GM18519 (cell line): ENCODE measurements at regions not wholly inside any gene's neighbourhood (a gene's known extent, or its start where the extent isn't known, plus 50 kb on each side); places are given as distances from the start of the nearest gene placed in this dataset.

Source experiments
- ATAC-seq: cut with Tn5 transposase; IDR thresholded peaks from one replicate; pipeline ENCODE4 v1.9.1; 2021; ENCODE audit warnings: mild to moderate bottlenecking, moderate library complexity; ENCODE audit not compliant: unreplicated experiment, low FRiP score

- ATAC-seq, result no peak
Observed at GRCh38 chr4:162952232-162952631, 214.5 kb downstream of the NAF1 start.

GRCh38 chr4:162945713-162946112 is 221.0 kb downstream of the NAF1 start:
- no peak for ATAC-seq

GRCh38 chr4:162943263-162943662 is 223.4 kb downstream of the NAF1 start:
- no peak for ATAC-seq

- no peak for ATAC-seq
Observed at GRCh38 chr4:162938738-162939485, 227.8 kb downstream of the NAF1 start.

GRCh38 chr4:162935214-162935613 is 231.5 kb downstream of the NAF1 start:
- no peak for ATAC-seq

GRCh38 chr4:162931286-162931685 is 235.4 kb downstream of the NAF1 start:
- ATAC-seq, result no peak

GRCh38 chr4:162921178-162921785 is 245.4 kb downstream of the NAF1 start:
- no peak for ATAC-seq

GRCh38 chr4:162920649-162921048 is 246.0 kb downstream of the NAF1 start:
- no peak for ATAC-seq

- no peak for ATAC-seq
Observed at GRCh38 chr4:162912482-162912881, 254.2 kb downstream of the NAF1 start.

- no peak for ATAC-seq
Observed at GRCh38 chr4:162911349-162911748, 255.3 kb downstream of the NAF1 start.

- no peak for ATAC-seq
Observed at GRCh38 chr4:162909952-162910351, 256.7 kb downstream of the NAF1 start.

- no peak for ATAC-seq
Observed at GRCh38 chr4:162894387-162894786, 272.3 kb downstream of the NAF1 start.

- ATAC-seq, result peak; percentile 99
Observed at GRCh38 chr4:162891788-162892707, 274.6 kb downstream of the NAF1 start.

- no peak for ATAC-seq
Observed at GRCh38 chr4:162878096-162878495, 288.6 kb downstream of the NAF1 start.

GRCh38 chr4:162874748-162875147 is 291.9 kb downstream of the NAF1 start:
- ATAC-seq, result no peak

GRCh38 chr4:162871990-162872389 is 294.7 kb downstream of the NAF1 start:
- ATAC-seq, result no peak

- ATAC-seq, result no peak
Observed at GRCh38 chr4:162869157-162869556, 297.5 kb downstream of the NAF1 start.

- ATAC-seq, result no peak
Observed at GRCh38 chr4:162866565-162866964, 300.1 kb downstream of the NAF1 start.

GRCh38 chr4:162865102-162865501 is 301.6 kb downstream of the NAF1 start:
- peak; percentile 71 for ATAC-seq

GRCh38 chr4:162853788-162854187 is 312.9 kb downstream of the NAF1 start:
- no peak for ATAC-seq

- ATAC-seq, result no peak
Observed at GRCh38 chr4:162852642-162853041, 314.0 kb downstream of the NAF1 start.
